Sigmoid colon (tissue), 4 donors: ENCODE measurements at regions not wholly inside any gene's neighbourhood (a gene's known extent, or its start where the extent isn't known, plus 50 kb on each side); places are given as distances from the start of the nearest gene placed in this dataset.

ENCODE experiments used
- EP300 ChIP-seq, 4 donors: sonication (generic); formaldehyde crosslinking; IDR thresholded peaks; one replicate each; pipeline ENCODE4 v1.6.1; 2017; ENCODE audit warnings: antibody characterized with exemption in 4 of 4
- POLR2A ChIP-seq, 2 donors: fragments of 450-650 bp; IDR thresholded peaks; one replicate each; pipeline ENCODE4 v1.6.1; 2016; ENCODE audit warnings: antibody characterized with exemption in 2 of 2, mild to moderate bottlenecking in 2 of 2, moderate library complexity in 2 of 2
- POLR2AphosphoS5 ChIP-seq, 4 donors: sonication (generic); formaldehyde crosslinking; IDR thresholded peaks; one replicate each; pipeline ENCODE4 v1.6.1; 2017; ENCODE audit warnings: antibody characterized with exemption in 4 of 4
- TF ChIP-seq, protein P1 (sequence below), 4 experiments: fragments of 450-650 bp in 3 of 4; fragments of 200-600 bp in 1 of 4; IDR thresholded peaks; one replicate each; pipeline ENCODE4 v1.5.1; 2016 to 2019; ENCODE audit warnings: antibody characterized with exemption in 4 of 4, mild to moderate bottlenecking in 3 of 4, moderate library complexity in 2 of 4

DNA sequence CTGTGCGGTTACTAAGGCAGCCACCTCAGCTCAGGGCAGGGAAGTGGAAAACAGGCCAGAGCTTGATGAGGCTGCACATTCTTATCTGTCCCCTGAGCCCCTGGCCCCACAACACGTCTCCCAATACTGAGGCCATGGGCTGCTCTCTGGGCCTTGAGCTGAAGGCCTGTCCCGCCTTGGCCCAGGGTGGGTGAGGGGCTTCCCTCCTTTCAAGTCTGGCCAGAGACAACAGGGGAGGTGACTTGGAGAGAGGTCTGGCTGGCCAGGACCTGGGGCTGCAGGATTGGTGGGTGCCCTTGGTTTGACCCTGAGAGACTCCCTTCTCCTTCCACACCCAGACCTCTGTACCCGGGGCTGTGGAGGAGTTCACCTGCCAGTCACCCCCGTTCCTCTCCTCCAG is 563.8 kb downstream of the PTPRU start:
- TF ChIP-seq, protein P1, sequence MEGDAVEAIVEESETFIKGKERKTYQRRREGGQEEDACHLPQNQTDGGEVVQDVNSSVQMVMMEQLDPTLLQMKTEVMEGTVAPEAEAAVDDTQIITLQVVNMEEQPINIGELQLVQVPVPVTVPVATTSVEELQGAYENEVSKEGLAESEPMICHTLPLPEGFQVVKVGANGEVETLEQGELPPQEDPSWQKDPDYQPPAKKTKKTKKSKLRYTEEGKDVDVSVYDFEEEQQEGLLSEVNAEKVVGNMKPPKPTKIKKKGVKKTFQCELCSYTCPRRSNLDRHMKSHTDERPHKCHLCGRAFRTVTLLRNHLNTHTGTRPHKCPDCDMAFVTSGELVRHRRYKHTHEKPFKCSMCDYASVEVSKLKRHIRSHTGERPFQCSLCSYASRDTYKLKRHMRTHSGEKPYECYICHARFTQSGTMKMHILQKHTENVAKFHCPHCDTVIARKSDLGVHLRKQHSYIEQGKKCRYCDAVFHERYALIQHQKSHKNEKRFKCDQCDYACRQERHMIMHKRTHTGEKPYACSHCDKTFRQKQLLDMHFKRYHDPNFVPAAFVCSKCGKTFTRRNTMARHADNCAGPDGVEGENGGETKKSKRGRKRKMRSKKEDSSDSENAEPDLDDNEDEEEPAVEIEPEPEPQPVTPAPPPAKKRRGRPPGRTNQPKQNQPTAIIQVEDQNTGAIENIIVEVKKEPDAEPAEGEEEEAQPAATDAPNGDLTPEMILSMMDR (IDR thresholded peaks at IDR 0.05), result no peak
- TF ChIP-seq EP300 (IDR thresholded peaks at IDR 0.05) (no peak), POLR2A (IDR thresholded peaks at IDR 0.05) (no peak), POLR2AphosphoS5 (IDR thresholded peaks at IDR 0.05) (no peak)
